AG04449 (cell line): ENCODE measurements at regions not wholly inside any gene's neighbourhood (a gene's known extent, or its start where the extent isn't known, plus 50 kb on each side); places are given as distances from the start of the nearest gene placed in this dataset.

Experiments
- CTCF ChIA-PET: fragments of 350-600 bp; formaldehyde crosslinking; extraction: SDS; loops from one replicate; lab custom pipeline; 2021; ENCODE audit warnings: antibody characterized with exemption; lab: Yijun Ruan, JAX
- POLR2A ChIA-PET: fragments of 400-600, 350-600 bp; formaldehyde crosslinking; extraction: SDS; loops from one replicate; lab custom pipeline; 2020; ENCODE audit warnings: antibody characterized with exemption, inconsistent platforms; lab: Yijun Ruan, JAX
- DNase-seq: peaks from one replicate; pipeline ENCODE4 v3.0.0-alpha.2; 2010; ENCODE audit warnings: low read depth, low spot score
- H3K4me3 ChIP-seq: 2 replicates; pipeline ENCODE4 v1.5.1; 2011; ENCODE audit warnings: low read depth, mild to moderate bottlenecking, control low read depth, low read length
- CTCF ChIP-seq: IDR thresholded peaks from one replicate; pipeline ENCODE4 v1.5.1; 2011; ENCODE audit warnings: mild to moderate bottlenecking, moderate library complexity, low read length, control low read depth, inconsistent platforms; ENCODE audit not compliant: insufficient read depth; ENCODE audit errors: missing control alignments

GRCh38 chr2:2644040-2644439, 313.0 kb upstream of the MYT1L start:
- ChIA-PET CTCF (no interaction called here), POLR2A (no interaction called here)
- TF ChIP-seq CTCF: no peak
- H3K4me3 ChIP-seq: no peak overlapping the region
- DNase-seq: no peak

GRCh38 chr2:2642906-2643890, 312.1 kb upstream of the MYT1L start:
- no peak for TF ChIP-seq CTCF
- ChIA-PET POLR2A (no interaction called here), CTCF (no interaction called here)
- H3K4me3 ChIP-seq: no peak overlapping the region
- no peak for DNase-seq

- CTCF ChIA-PET: no interaction called here
Measured at GRCh38 chr2:2641541-2642410, 310.7 kb upstream of the MYT1L start.

GRCh38 chr2:2640818-2641217, 309.7 kb upstream of the MYT1L start:
- no peak overlapping the region for H3K4me3 ChIP-seq
- ChIA-PET POLR2A (no interaction called here), CTCF (no interaction called here)

More at GRCh38 chr2:2641541-2642410, 310.7 kb upstream of the MYT1L start:
- no peak for TF ChIP-seq CTCF
- H3K4me3 ChIP-seq: no peak overlapping the region
- POLR2A ChIA-PET: no interaction called here
- DNase-seq: no peak

GRCh38 chr2:2640371-2640770, 309.3 kb upstream of the MYT1L start:
- ChIA-PET CTCF (no interaction called here), POLR2A (no interaction called here)
- no peak for TF ChIP-seq CTCF
- no peak overlapping the region for H3K4me3 ChIP-seq
- DNase-seq: no peak

More at GRCh38 chr2:2640818-2641217, 309.7 kb upstream of the MYT1L start:
- DNase-seq: no peak
- TF ChIP-seq CTCF: no peak
